PC-9 (cell line): ENCODE measurements at regions not wholly inside any gene's neighbourhood (a gene's known extent, or its start where the extent isn't known, plus 50 kb on each side); places are given as distances from the start of the nearest gene placed in this dataset.

ENCODE experiments used
- BruUV-seq: library from RNA; stranded (reverse); fragments of 400-500 nt; replicated peaks from 2 replicates; lab custom pipeline; 2021; lab: Mats Ljungman, UMichigan
- CTCF ChIA-PET: fragments of 300-600 bp; sonication (Branson Sonifier 250); formaldehyde crosslinking; loops from one replicate; lab custom pipeline; 2022; ENCODE audit warnings: antibody characterized with exemption; lab: Charles Lee
- POLR2A ChIA-PET: fragments of 300-600 bp; sonication (Branson Sonifier 250); formaldehyde crosslinking; loops from one replicate; lab custom pipeline; 2022; ENCODE audit warnings: antibody characterized with exemption; ENCODE audit not compliant: unreplicated experiment; lab: Charles Lee
- DNase-seq, 2 experiments: peaks; one replicate each; pipeline versions ENCODE4 v3.0.0 to v3.0.0-alpha.2; 2015 to 2022; ENCODE audit warnings: mixed read lengths in 1 of 2
- H2AFZ ChIP-seq: fragments of 200-600 bp; sonication (generic); 2 replicates; pipeline ENCODE4 v1.8.1; 2017; ENCODE audit warnings: antibody characterized with exemption
- H3F3A ChIP-seq: fragments of 200-600 bp; sonication (generic); 2 replicates; pipeline ENCODE4 v1.8.1; 2017; ENCODE audit warnings: antibody characterized with exemption, mild to moderate bottlenecking, low read depth; ENCODE audit not compliant: insufficient read depth
- H3K27ac ChIP-seq: fragments of 200-600 bp; sonication (generic); 2 replicates; pipeline ENCODE4 v1.6.1; 2016; ENCODE audit warnings: mixed run types
- H3K27me3 ChIP-seq: fragments of 200-600 bp; sonication (generic); 2 replicates; pipeline ENCODE4 v1.6.1; 2016; ENCODE audit warnings: low read depth, mixed run types; ENCODE audit not compliant: insufficient read depth
- H3K36me3 ChIP-seq: fragments of 200-600 bp; sonication (generic); 2 replicates; pipeline ENCODE4 v1.6.1; 2016; ENCODE audit warnings: low read depth, mixed run types
- H3K4me1 ChIP-seq: fragments of 200-600 bp; sonication (generic); replicated peaks from 2 replicates; pipeline ENCODE4 v1.6.1; 2016; ENCODE audit warnings: mixed run types; ENCODE audit not compliant: insufficient read depth
- H3K4me2 ChIP-seq: fragments of 200-600 bp; sonication (generic); 2 replicates; pipeline ENCODE4 v1.6.1; 2017; ENCODE audit warnings: mixed run types
- H3K4me3 ChIP-seq: fragments of 200-600 bp; sonication (generic); 2 replicates; pipeline ENCODE4 v1.6.1; 2016; ENCODE audit warnings: mixed run types
- H3K79me2 ChIP-seq: fragments of 200-600 bp; sonication (generic); 2 replicates; pipeline ENCODE4 v1.6.1; 2017; ENCODE audit warnings: low read depth, mixed run types
- H3K9me2 ChIP-seq: fragments of 200-600 bp; sonication (generic); 2 replicates; pipeline ENCODE4 v1.8.1; 2017; ENCODE audit warnings: mild to moderate bottlenecking; ENCODE audit not compliant: insufficient read depth
- H3K9me3 ChIP-seq: fragments of 200-600 bp; sonication (generic); 2 replicates; pipeline ENCODE4 v1.8.1; 2016; ENCODE audit warnings: low read depth; ENCODE audit not compliant: insufficient read depth
- H4K20me1 ChIP-seq: fragments of 200-600 bp; sonication (generic); 2 replicates; pipeline ENCODE4 v1.8.1; 2017; ENCODE audit not compliant: insufficient read depth
- CTCF ChIP-seq: fragments of 200-600 bp; sonication (generic); conservative IDR thresholded peaks from 2 replicates; pipeline ENCODE4 v1.6.1; 2017; ENCODE audit warnings: mixed run types, antibody characterized with exemption, mild to moderate bottlenecking, moderate library complexity
- EZH2 ChIP-seq: fragments of 200-600 bp; sonication (generic); IDR thresholded peaks from 2 replicates; pipeline ENCODE4 v1.8.0; 2017; ENCODE audit warnings: antibody characterized with exemption, low read depth
- intact Hi-C: fragments of 100-400 bp; cut with micrococcal nuclease; formaldehyde crosslinking; loops from one replicate; pipeline ENCODE4 v1.10.0; 2022; ENCODE audit not compliant: unreplicated experiment

- H3K9me3 ChIP-seq: no peaks in the 10 kb centered on the region
- no peaks in the 10 kb centered on the region for H3K9me2 ChIP-seq
- H3K4me3 ChIP-seq: no peak overlapping the region
- no peaks in the 10 kb centered on the region for H3K4me1 ChIP-seq
- no peaks in the 10 kb centered on the region for H4K20me1 ChIP-seq
- H3K79me2 ChIP-seq: no peaks in the 10 kb centered on the region
- no peak overlapping the region for H3K27ac ChIP-seq
- no TSS peak for BruUV-seq
- H2AFZ ChIP-seq: no peak overlapping the region
- no peak for DNase-seq
- ChIA-PET CTCF (no interaction called here), POLR2A (no interaction called here)
- no peaks in the 10 kb centered on the region for H3F3A ChIP-seq
- TF ChIP-seq CTCF: no peak
- TF ChIP-seq EZH2: no peak
- no peaks in the 10 kb centered on the region for H3K36me3 ChIP-seq
- intact Hi-C loops: no loop called here
- H3K4me2 ChIP-seq: no peak overlapping the region
- H3K27me3 ChIP-seq: no peaks in the 10 kb centered on the region
Measured at GRCh38 chr9:26310294-26310693, 582.3 kb downstream of the CAAP1 start.

GRCh38 chr9:26308328-26308727 is 584.3 kb downstream of the CAAP1 start:
- no peaks in the 10 kb centered on the region for H3K36me3 ChIP-seq
- no peaks in the 10 kb centered on the region for H3K9me2 ChIP-seq
- H3K4me1 ChIP-seq: no peaks in the 10 kb centered on the region
- H3F3A ChIP-seq: no peaks in the 10 kb centered on the region
- no peak for TF ChIP-seq CTCF
- no peak for TF ChIP-seq EZH2
- no peak for DNase-seq
- no peak overlapping the region for H3K4me2 ChIP-seq
- no peak overlapping the region for H3K27ac ChIP-seq
- POLR2A ChIA-PET: no interaction called here
- H3K79me2 ChIP-seq: no peaks in the 10 kb centered on the region
- no peaks in the 10 kb centered on the region for H3K9me3 ChIP-seq
- H4K20me1 ChIP-seq: no peaks in the 10 kb centered on the region
- no peak overlapping the region for H2AFZ ChIP-seq
- intact Hi-C loops: no loop called here
- BruUV-seq: no TSS peak
- H3K27me3 ChIP-seq: no peaks in the 10 kb centered on the region
- H3K4me3 ChIP-seq: no peak overlapping the region
- CTCF ChIA-PET: no interaction called here

- no peak overlapping the region for H3K4me2 ChIP-seq
- no TSS peak for BruUV-seq
- no peak overlapping the region for H3K4me3 ChIP-seq
- no peak overlapping the region for H2AFZ ChIP-seq
- ChIA-PET CTCF (no interaction called here), POLR2A (no interaction called here)
- intact Hi-C loops: no loop called here
- no peaks in the 10 kb centered on the region for H3K36me3 ChIP-seq
- no peaks in the 10 kb centered on the region for H3F3A ChIP-seq
- no peaks in the 10 kb centered on the region for H3K27me3 ChIP-seq
- H3K4me1 ChIP-seq: no peaks in the 10 kb centered on the region
- TF ChIP-seq CTCF (no peak), EZH2 (no peak)
- no peaks in the 10 kb centered on the region for H3K79me2 ChIP-seq
- no peaks in the 10 kb centered on the region for H3K9me2 ChIP-seq
- no peaks in the 10 kb centered on the region for H3K9me3 ChIP-seq
- no peak overlapping the region for H3K27ac ChIP-seq
- H4K20me1 ChIP-seq: no peaks in the 10 kb centered on the region
- DNase-seq: no peak
Measured at GRCh38 chr9:26301659-26302058, 590.9 kb downstream of the CAAP1 start.
